Endodermal cell (in vitro differentiated cells): ENCODE measurements at regions not wholly inside any gene's neighbourhood (a gene's known extent, or its start where the extent isn't known, plus 50 kb on each side); places are given as distances from the start of the nearest gene placed in this dataset.

ENCODE experiments used
- DNase-seq: peaks from one replicate; pipeline ENCODE4 v3.0.0-alpha.2; 2017
- H3K27ac ChIP-seq: 2 replicates; pipeline ENCODE4 v1.5.1; 2013; ENCODE audit warnings: mild to moderate bottlenecking, low read depth, low read length, moderate library complexity
- H3K27me3 ChIP-seq: 2 replicates; pipeline ENCODE4 v1.6.1; 2013; ENCODE audit warnings: mild to moderate bottlenecking, low read length, moderate library complexity; ENCODE audit not compliant: insufficient read depth, control insufficient read depth, poor library complexity, severe bottlenecking
- H3K36me3 ChIP-seq: 2 replicates; pipeline ENCODE4 v1.7.0; 2013; ENCODE audit warnings: mild to moderate bottlenecking, low read length, moderate library complexity; ENCODE audit not compliant: control insufficient read depth, insufficient read depth
- H3K4me1 ChIP-seq: one replicate; pipeline ENCODE4 v1.7.0; 2013; ENCODE audit warnings: low read length; ENCODE audit not compliant: control insufficient read depth, insufficient read depth
- H3K4me3 ChIP-seq: 2 replicates; pipeline ENCODE4 v1.5.1; 2013; ENCODE audit warnings: mild to moderate bottlenecking, low read length, moderate library complexity
- H3K9ac ChIP-seq: 2 replicates; pipeline ENCODE4 v1.6.1; 2013; ENCODE audit warnings: mild to moderate bottlenecking, low read length, moderate library complexity; ENCODE audit not compliant: poor library complexity, severe bottlenecking; ENCODE audit errors: extremely low read depth
- H3K9me3 ChIP-seq: 2 replicates; pipeline ENCODE4 v1.6.1; 2013; ENCODE audit warnings: mild to moderate bottlenecking, low read length, moderate library complexity; ENCODE audit not compliant: control insufficient read depth
- H3K27ac Mint-ChIP-seq: 2 replicates; pipeline ENCODE4 v1.8.0; 2020; ENCODE audit warnings: mixed read lengths
- H3K27me3 Mint-ChIP-seq: 2 replicates; pipeline ENCODE4 v1.8.0; 2021; ENCODE audit warnings: mild to moderate bottlenecking, mixed read lengths; ENCODE audit not compliant: insufficient read depth
- H3K36me3 Mint-ChIP-seq: 2 replicates; pipeline ENCODE4 v1.8.0; 2020; ENCODE audit warnings: low read depth, mixed read lengths
- H3K4me1 Mint-ChIP-seq: 2 replicates; pipeline ENCODE4 v1.8.0; 2020; ENCODE audit warnings: mixed read lengths
- H3K4me3 Mint-ChIP-seq: 2 replicates; pipeline ENCODE4 v1.8.0; 2020; ENCODE audit warnings: mild to moderate bottlenecking, moderate library complexity, mixed read lengths
- H3K9me3 Mint-ChIP-seq: 2 replicates; pipeline ENCODE4 v1.8.0; 2020; ENCODE audit warnings: mild to moderate bottlenecking, mixed read lengths
- WGBS, 2 experiments: methylation state at CpG; one replicate each; pipeline versions ENCODE4 v1.1.5 to v1.1.7; 2013; ENCODE audit warnings: missing lambda C conversion rate in 2 of 2, mixed read lengths in 1 of 2; ENCODE audit not compliant: insufficient coverage in 1 of 2, insufficient read length in 1 of 2; 5-methylcytosine and 5-hydroxymethylcytosine counted together
- TF ChIP-seq, protein P1 (sequence below): fragments of 200-600 bp; sonication (generic); conservative IDR thresholded peaks from 2 replicates; pipeline ENCODE4 v1.5.0; 2021; ENCODE audit warnings: antibody characterized with exemption, mild to moderate bottlenecking

DNA sequence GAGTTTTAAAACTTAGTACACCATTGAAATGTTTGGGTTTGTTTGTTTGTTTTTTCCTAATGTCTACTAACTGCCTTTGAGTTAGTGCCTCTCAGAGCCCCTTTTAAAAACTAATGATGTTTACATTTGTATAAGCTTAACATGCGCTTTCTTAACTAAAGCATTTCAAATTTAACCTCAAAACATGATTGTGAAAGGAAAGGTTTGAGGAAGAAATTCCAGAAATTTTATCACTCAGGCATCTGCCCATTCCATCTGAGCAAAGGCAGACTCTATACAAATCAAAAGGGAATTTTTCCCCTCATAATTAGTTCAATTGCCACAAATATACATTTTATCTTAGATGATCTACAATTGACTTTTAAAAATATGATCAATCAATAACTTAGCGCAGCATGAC, 230.7 kb upstream of the CAND1 start:
- H3K4me1 ChIP-seq: peaks cover 20% of the 10 kb centered on the region
- no peak overlapping the region for H3K9ac ChIP-seq
- H3K9me3 ChIP-seq: no peaks in the 10 kb centered on the region
- H3K27me3 Mint-ChIP-seq: peaks cover 5% of the 10 kb centered on the region
- peaks cover 36% of the 10 kb centered on the region for H3K4me1 Mint-ChIP-seq
- no peaks in the 10 kb centered on the region for H3K36me3 Mint-ChIP-seq
- no peaks in the 10 kb centered on the region for H3K36me3 ChIP-seq
- no peak overlapping the region for H3K27ac Mint-ChIP-seq
- H3K27me3 ChIP-seq: no peaks in the 10 kb centered on the region
- no peak overlapping the region for H3K4me3 Mint-ChIP-seq
- no peak overlapping the region for H3K27ac ChIP-seq
- TF ChIP-seq, protein P1, sequence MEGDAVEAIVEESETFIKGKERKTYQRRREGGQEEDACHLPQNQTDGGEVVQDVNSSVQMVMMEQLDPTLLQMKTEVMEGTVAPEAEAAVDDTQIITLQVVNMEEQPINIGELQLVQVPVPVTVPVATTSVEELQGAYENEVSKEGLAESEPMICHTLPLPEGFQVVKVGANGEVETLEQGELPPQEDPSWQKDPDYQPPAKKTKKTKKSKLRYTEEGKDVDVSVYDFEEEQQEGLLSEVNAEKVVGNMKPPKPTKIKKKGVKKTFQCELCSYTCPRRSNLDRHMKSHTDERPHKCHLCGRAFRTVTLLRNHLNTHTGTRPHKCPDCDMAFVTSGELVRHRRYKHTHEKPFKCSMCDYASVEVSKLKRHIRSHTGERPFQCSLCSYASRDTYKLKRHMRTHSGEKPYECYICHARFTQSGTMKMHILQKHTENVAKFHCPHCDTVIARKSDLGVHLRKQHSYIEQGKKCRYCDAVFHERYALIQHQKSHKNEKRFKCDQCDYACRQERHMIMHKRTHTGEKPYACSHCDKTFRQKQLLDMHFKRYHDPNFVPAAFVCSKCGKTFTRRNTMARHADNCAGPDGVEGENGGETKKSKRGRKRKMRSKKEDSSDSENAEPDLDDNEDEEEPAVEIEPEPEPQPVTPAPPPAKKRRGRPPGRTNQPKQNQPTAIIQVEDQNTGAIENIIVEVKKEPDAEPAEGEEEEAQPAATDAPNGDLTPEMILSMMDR: no peak
- no peak overlapping the region for H3K4me3 ChIP-seq
- H3K9me3 Mint-ChIP-seq: no peaks in the 10 kb centered on the region
- DNase-seq: no peak
- WGBS, 2 experiments: 90 to 100% methylated on average over 1 to 2 of the region's 2 CpGs

DNA sequence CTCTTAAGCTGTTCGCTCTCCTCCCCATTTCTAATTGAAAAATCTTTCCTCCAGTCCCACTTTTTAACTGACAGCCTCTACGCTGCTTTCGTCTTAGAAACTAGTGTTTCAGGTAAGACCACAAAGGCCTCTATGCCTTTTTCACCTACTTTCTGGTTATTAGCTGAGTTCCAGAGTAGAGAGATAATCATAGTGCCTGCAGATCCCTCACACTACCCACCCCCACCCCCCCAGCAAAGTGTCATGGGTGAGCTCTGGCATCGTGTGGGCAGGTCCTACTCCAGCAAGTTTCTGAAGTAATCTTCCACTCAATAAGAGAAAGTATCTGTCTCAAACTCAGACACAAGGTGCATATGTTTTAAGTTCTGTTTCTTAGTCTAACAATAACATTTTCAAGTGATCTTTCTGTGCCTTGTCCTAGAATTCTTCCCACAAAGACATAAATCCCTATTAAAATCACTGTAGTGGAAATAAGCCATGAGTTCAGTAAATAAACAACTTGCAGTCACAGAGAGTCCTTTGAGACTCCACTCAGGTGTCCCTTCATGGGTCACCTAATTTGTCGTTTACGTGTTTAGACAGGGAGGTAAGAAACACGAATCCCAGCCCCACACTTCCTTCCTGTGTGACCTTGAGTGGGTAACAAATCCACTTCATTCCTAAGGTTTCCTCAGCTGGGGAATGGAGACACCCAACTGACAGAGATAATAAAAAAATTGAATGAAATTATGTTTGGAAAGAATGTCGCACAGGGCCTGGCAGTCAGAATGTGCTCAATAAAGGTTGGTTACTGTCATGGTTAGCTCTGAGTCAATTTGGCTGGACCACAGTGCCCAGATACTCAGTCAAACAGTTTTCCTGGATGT, 228.9 kb upstream of the CAND1 start:
- Histone ChIP-seq H3K4me3 (no peak overlapping the region), H3K36me3 (no peaks in the 10 kb centered on the region), H3K27me3 (no peaks in the 10 kb centered on the region), H3K4me1 (peaks cover 28% of the 10 kb centered on the region), H3K9me3 (no peaks in the 10 kb centered on the region), H3K9ac (no peak overlapping the region), H3K27ac (no peak overlapping the region)
- WGBS, 2 experiments: 78 to 87% methylated on average over 6 to 8 of the region's 8 CpGs
- no peak overlapping the region for H3K27ac Mint-ChIP-seq
- no peaks in the 10 kb centered on the region for H3K9me3 Mint-ChIP-seq
- DNase-seq: no peak
- peaks cover 28% of the 10 kb centered on the region for H3K4me1 Mint-ChIP-seq
- TF ChIP-seq, protein P1: no peak
- peaks cover 1% of the 10 kb centered on the region for H3K27me3 Mint-ChIP-seq
- H3K4me3 Mint-ChIP-seq: no peak overlapping the region
- no peaks in the 10 kb centered on the region for H3K36me3 Mint-ChIP-seq

DNA sequence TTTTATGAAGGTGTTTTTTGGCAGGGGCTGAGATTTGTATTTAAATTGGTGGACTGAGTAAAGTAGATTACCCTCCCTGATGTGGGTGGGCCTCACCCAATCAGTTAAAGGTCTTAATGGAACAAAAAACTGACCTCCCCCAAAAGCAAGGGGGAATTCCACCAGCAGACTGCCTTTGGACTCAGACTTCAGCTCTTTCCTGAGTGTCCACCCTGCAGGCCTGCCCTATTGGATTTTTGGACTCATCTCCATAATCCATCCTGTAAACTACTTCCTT, 228.4 kb upstream of the CAND1 start:
- no peaks in the 10 kb centered on the region for H3K9me3 Mint-ChIP-seq
- no peaks in the 10 kb centered on the region for H3K9me3 ChIP-seq
- H3K27ac Mint-ChIP-seq: no peak overlapping the region
- no peak overlapping the region for H3K9ac ChIP-seq
- H3K36me3 Mint-ChIP-seq: no peaks in the 10 kb centered on the region
- H3K27me3 Mint-ChIP-seq: peaks cover 1% of the 10 kb centered on the region
- no peak overlapping the region for H3K4me3 ChIP-seq
- H3K27me3 ChIP-seq: no peaks in the 10 kb centered on the region
- H3K27ac ChIP-seq: no peak overlapping the region
- H3K36me3 ChIP-seq: no peaks in the 10 kb centered on the region
- H3K4me1 Mint-ChIP-seq: peaks cover 28% of the 10 kb centered on the region
- no peak for DNase-seq
- TF ChIP-seq, protein P1: no peak
- no peak overlapping the region for H3K4me3 Mint-ChIP-seq
- peaks cover 32% of the 10 kb centered on the region for H3K4me1 ChIP-seq
